ENCODE measurements at regions not wholly inside any gene's neighbourhood (a gene's known extent, or its start where the extent isn't known, plus 50 kb on each side); places are given as distances from the start of the nearest gene placed in this dataset.

GRCh38 chr13:75135325-75135825 is 346.6 kb downstream of the TBC1D4 start:
- DNase-seq (ENCODE audit: low spot score) = no peak
- TF ChIP-seq CTCF (IDR thresholded peaks at IDR 0.05; ENCODE audit: extremely low read depth, missing control alignments) = no peak

- no peak for DNase-seq (ENCODE audit: low spot score)
- no peak for TF ChIP-seq CTCF (IDR thresholded peaks at IDR 0.05; ENCODE audit: extremely low read depth, missing control alignments)
These were observed 349.0 kb downstream of the TBC1D4 start for GRCh38 chr13:75132701-75133695.

GRCh38 chr13:75129331-75129730 is 352.6 kb downstream of the TBC1D4 start:
- TF ChIP-seq CTCF (IDR thresholded peaks at IDR 0.05; ENCODE audit: extremely low read depth, missing control alignments) = no peak
- DNase-seq (ENCODE audit: low spot score) = no peak

- TF ChIP-seq CTCF (IDR thresholded peaks at IDR 0.05; ENCODE audit: extremely low read depth, missing control alignments) = no peak
These were observed 357.6 kb downstream of the TBC1D4 start for GRCh38 chr13:75124415-75124814.

GRCh38 chr13:75123428-75123827 is 358.5 kb downstream of the TBC1D4 start:
- no peak for DNase-seq (ENCODE audit: low spot score)
- no peak for TF ChIP-seq CTCF (IDR thresholded peaks at IDR 0.05; ENCODE audit: extremely low read depth, missing control alignments)

More at GRCh38 chr13:75124415-75124814, 357.6 kb downstream of the TBC1D4 start:
- no peak for DNase-seq (ENCODE audit: low spot score)

- no peak for TF ChIP-seq CTCF (IDR thresholded peaks at IDR 0.05; ENCODE audit: extremely low read depth, missing control alignments)
- DNase-seq (ENCODE audit: low spot score) = no peak
These were observed 361.9 kb downstream of the TBC1D4 start for GRCh38 chr13:75120085-75120484.

- no peak for TF ChIP-seq CTCF (IDR thresholded peaks at IDR 0.05; ENCODE audit: extremely low read depth, missing control alignments)
- DNase-seq (ENCODE audit: low spot score) = no peak
These were observed 366.8 kb downstream of the TBC1D4 start for GRCh38 chr13:75115171-75115570.
